ENCODE measurements at regions not wholly inside any gene's neighbourhood (a gene's known extent, or its start where the extent isn't known, plus 50 kb on each side); places are given as distances from the start of the nearest gene placed in this dataset.

DNA sequence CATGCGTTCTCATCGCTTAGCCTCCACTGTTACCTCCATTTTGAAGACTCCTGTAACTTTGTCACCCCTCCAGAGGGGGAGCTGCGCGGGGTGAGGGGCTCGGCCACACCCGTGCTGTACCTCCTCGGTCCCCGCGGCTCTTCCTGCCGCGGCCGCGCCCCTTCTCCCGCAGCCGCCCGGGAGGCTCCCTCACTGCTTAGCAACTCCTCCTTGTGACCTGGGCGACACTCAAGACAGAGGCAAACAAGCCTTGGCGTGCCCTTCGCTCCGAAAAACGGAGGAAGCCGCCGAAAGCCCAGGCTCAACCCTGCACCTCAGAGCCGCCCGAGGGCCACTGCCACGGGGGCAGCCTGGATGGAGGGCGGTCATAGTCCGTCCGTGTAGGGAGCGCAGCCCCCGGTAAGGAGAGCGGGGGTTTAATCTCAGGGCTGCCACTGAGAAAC lies 494.3 kb downstream of the FOXO1 start:
- TF ChIP-seq CTCF (IDR thresholded peaks at IDR 0.05): no peak
- no peak for TF ChIP-seq EZH2 (IDR thresholded peaks at IDR 0.05)
- TF ChIP-seq EZH2phosphoT487 (IDR thresholded peaks at IDR 0.05): no peak
- no peak overlapping the region for H3K4me3 Mint-ChIP-seq
- no peaks in the 10 kb centered on the region for H3K9me3 Mint-ChIP-seq
- Histone ChIP-seq H2AFZ (replicated peaks) (peak overlapping the region; percentile 23), H3K9ac (no peak overlapping the region), H3K9me3 (ENCODE audit: low read depth) (no peaks in the 10 kb centered on the region), H3K79me2 (ENCODE audit: low read depth) (no peaks in the 10 kb centered on the region), H3K27me3 (no peaks in the 10 kb centered on the region), H3K4me1 (no peaks in the 10 kb centered on the region), H3K27ac (no peak overlapping the region), H3K36me3 (no peaks in the 10 kb centered on the region), H3F3A (ENCODE audit: low read depth) (no peaks in the 10 kb centered on the region), H3K4me2 (no peak overlapping the region), H4K20me1 (ENCODE audit: low read depth) (no peaks in the 10 kb centered on the region), H3K4me3 (no peak overlapping the region)
- no peaks in the 10 kb centered on the region for H3K36me3 Mint-ChIP-seq
- H3K27ac Mint-ChIP-seq: no peak overlapping the region
- peaks cover 11% of the 10 kb centered on the region for H3K27me3 Mint-ChIP-seq (ENCODE audit: insufficient read depth, low read depth)
- peaks cover 6% of the 10 kb centered on the region for H3K4me1 Mint-ChIP-seq
- DNase-seq (ENCODE audit: low spot score): no peak

GRCh38 chr13:40172878-40173277 lies 493.6 kb downstream of the FOXO1 start:
- H3K27ac Mint-ChIP-seq: no peak overlapping the region
- no peak overlapping the region for H3K4me2 ChIP-seq
- H3K27me3 Mint-ChIP-seq (ENCODE audit: insufficient read depth, low read depth): peaks cover 11% of the 10 kb centered on the region

GRCh38 chr13:40175639-40176038 lies 490.8 kb downstream of the FOXO1 start:
- H3K4me3 ChIP-seq: no peak overlapping the region
- Mint-ChIP-seq H3K4me1 (peaks cover 19% of the 10 kb centered on the region), H3K27me3 (ENCODE audit: insufficient read depth, low read depth) (peaks cover 10% of the 10 kb centered on the region), H3K27ac (no peak overlapping the region), H3K4me3 (no peak overlapping the region), H3K9me3 (no peaks in the 10 kb centered on the region), H3K36me3 (no peaks in the 10 kb centered on the region)
- H2AFZ ChIP-seq (replicated peaks): no peak overlapping the region
- no peak for DNase-seq (ENCODE audit: low spot score)
- H3K9ac ChIP-seq: no peak overlapping the region
- no peak overlapping the region for H3K27ac ChIP-seq
- H3K4me1 ChIP-seq: no peaks in the 10 kb centered on the region
- H3K27me3 ChIP-seq: no peaks in the 10 kb centered on the region
- H4K20me1 ChIP-seq (ENCODE audit: low read depth): no peaks in the 10 kb centered on the region
- no peak overlapping the region for H3K4me2 ChIP-seq
- H3F3A ChIP-seq (ENCODE audit: low read depth): no peaks in the 10 kb centered on the region
- TF ChIP-seq CTCF (IDR thresholded peaks at IDR 0.05) (no peak), EZH2 (IDR thresholded peaks at IDR 0.05) (no peak), EZH2phosphoT487 (IDR thresholded peaks at IDR 0.05) (no peak)
- H3K9me3 ChIP-seq (ENCODE audit: low read depth): no peaks in the 10 kb centered on the region
- no peaks in the 10 kb centered on the region for H3K79me2 ChIP-seq (ENCODE audit: low read depth)
- H3K36me3 ChIP-seq: no peaks in the 10 kb centered on the region

More at GRCh38 chr13:40172878-40173277, 493.6 kb downstream of the FOXO1 start:
- no peak overlapping the region for H3K4me3 Mint-ChIP-seq
- no peaks in the 10 kb centered on the region for H3K27me3 ChIP-seq
- H3K9me3 Mint-ChIP-seq: no peaks in the 10 kb centered on the region
- H2AFZ ChIP-seq (replicated peaks): no peak overlapping the region
- H3K9me3 ChIP-seq (ENCODE audit: low read depth): no peaks in the 10 kb centered on the region
- DNase-seq (ENCODE audit: low spot score): no peak
- H3K9ac ChIP-seq: no peak overlapping the region
- H3K36me3 Mint-ChIP-seq: no peaks in the 10 kb centered on the region
- H3K79me2 ChIP-seq (ENCODE audit: low read depth): no peaks in the 10 kb centered on the region
- H3K4me1 ChIP-seq: no peaks in the 10 kb centered on the region
- no peak overlapping the region for H3K27ac ChIP-seq
- H3F3A ChIP-seq (ENCODE audit: low read depth): no peaks in the 10 kb centered on the region
- no peaks in the 10 kb centered on the region for H4K20me1 ChIP-seq (ENCODE audit: low read depth)
- no peak overlapping the region for H3K4me3 ChIP-seq
- TF ChIP-seq CTCF (IDR thresholded peaks at IDR 0.05) (no peak), EZH2 (IDR thresholded peaks at IDR 0.05) (no peak), EZH2phosphoT487 (IDR thresholded peaks at IDR 0.05) (no peak)
- peaks cover 6% of the 10 kb centered on the region for H3K4me1 Mint-ChIP-seq
- no peaks in the 10 kb centered on the region for H3K36me3 ChIP-seq
